ENCODE measurements at regions not wholly inside any gene's neighbourhood (a gene's known extent, or its start where the extent isn't known, plus 50 kb on each side); places are given as distances from the start of the nearest gene placed in this dataset.

DNA sequence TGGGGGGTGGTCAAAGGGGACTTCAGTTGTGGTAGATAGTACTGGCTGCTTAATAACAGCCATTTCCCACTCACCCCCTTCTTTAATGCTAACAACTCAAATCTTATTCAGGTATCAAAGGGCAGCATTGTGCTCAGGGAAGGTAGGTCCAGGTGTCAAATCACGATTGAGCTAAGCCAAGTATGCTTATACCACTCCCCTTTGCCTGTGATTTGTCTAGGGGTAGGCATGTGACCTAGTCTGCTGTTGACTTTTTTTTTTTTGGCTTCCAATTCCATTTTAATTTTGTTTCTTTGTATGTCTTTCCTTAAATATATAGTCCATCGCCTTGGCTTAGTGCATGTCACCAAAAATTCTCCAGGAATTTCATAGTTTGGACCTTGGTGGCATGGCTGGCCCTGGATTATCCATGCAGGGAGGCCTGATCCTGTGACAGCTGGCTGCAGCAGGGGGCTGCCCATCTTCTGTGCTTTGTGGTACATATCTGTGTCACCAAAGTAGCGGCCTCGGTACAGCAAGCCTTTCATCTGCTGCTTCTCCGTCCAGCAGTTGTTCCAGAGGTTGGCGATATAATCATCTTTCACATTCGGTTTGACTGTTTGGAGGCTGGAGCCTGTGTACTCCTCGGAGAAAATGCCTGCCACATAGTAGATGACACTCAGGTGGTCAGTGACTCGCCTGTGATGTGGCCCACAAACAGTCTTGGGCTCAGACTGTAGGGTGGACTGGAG is 68.1 kb upstream of the SPRED2 start:
- CTCF ChIA-PET = no interaction called here
- Histone ChIP-seq H3K36me3 (ENCODE audit: insufficient read depth, low read length, poor library complexity, severe bottlenecking) (no peaks in the 10 kb centered on the region), H3K27ac (ENCODE audit: low read depth, low read length, poor library complexity, severe bottlenecking) (no peak overlapping the region), H3K9me3 (ENCODE audit: low read depth, low read length, poor library complexity, severe bottlenecking) (no peaks in the 10 kb centered on the region), H3K27me3 (replicated peaks; ENCODE audit: insufficient read depth, low read depth, low read length, poor library complexity) (no peaks in the 10 kb centered on the region), H3K4me3 (ENCODE audit: low read depth, low read length, poor library complexity, severe bottlenecking) (no peak overlapping the region), H3K4me1 (ENCODE audit: insufficient read depth, low read length, poor library complexity, severe bottlenecking) (no peaks in the 10 kb centered on the region)
- intact Hi-C loops (cut with micrococcal nuclease; ENCODE audit: unreplicated experiment) = no loop called here
- POLR2A ChIA-PET (ENCODE audit: low non-redundant PET) = no interaction called here
- no peak for DNase-seq (ENCODE audit: low spot score)
- TF ChIP-seq, protein P1, sequence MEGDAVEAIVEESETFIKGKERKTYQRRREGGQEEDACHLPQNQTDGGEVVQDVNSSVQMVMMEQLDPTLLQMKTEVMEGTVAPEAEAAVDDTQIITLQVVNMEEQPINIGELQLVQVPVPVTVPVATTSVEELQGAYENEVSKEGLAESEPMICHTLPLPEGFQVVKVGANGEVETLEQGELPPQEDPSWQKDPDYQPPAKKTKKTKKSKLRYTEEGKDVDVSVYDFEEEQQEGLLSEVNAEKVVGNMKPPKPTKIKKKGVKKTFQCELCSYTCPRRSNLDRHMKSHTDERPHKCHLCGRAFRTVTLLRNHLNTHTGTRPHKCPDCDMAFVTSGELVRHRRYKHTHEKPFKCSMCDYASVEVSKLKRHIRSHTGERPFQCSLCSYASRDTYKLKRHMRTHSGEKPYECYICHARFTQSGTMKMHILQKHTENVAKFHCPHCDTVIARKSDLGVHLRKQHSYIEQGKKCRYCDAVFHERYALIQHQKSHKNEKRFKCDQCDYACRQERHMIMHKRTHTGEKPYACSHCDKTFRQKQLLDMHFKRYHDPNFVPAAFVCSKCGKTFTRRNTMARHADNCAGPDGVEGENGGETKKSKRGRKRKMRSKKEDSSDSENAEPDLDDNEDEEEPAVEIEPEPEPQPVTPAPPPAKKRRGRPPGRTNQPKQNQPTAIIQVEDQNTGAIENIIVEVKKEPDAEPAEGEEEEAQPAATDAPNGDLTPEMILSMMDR (conservative IDR thresholded peaks at IDR 0.05; ENCODE audit: low read depth, low read length) = no peak
- no peak for TF ChIP-seq EZH2 (IDR thresholded peaks at IDR 0.05; ENCODE audit: borderline replicate concordance, low read depth, low read length, poor library complexity, severe bottlenecking)
- BruUV-seq (replicated peaks) = no TSS peak

DNA sequence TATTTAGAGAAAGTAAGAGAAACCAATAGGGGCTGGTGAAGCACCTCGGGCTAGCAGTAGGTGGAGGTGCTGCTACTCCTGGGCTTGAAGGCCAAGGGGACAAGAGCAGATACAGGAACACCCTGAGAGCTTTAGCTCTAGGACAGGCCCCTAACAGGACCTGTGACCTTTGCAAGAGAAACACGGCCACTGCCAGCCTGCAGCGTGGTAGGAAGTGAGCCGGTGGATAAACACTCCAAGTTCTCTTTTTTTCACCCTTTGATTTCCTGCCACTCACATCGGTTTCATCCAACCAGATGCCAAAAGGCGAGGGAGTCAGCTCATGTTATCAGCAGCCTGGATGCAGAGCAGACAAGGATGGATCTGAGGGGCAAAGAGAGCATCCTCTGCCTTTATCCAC is 66.8 kb upstream of the SPRED2 start:
- H3K36me3 ChIP-seq (ENCODE audit: insufficient read depth, low read length, poor library complexity, severe bottlenecking) = no peaks in the 10 kb centered on the region
- H3K27ac ChIP-seq (ENCODE audit: low read depth, low read length, poor library complexity, severe bottlenecking) = no peak overlapping the region
- ChIA-PET POLR2A (ENCODE audit: low non-redundant PET) (no interaction called here), CTCF (no interaction called here)
- H3K27me3 ChIP-seq (replicated peaks; ENCODE audit: insufficient read depth, low read depth, low read length, poor library complexity) = no peaks in the 10 kb centered on the region
- H3K9me3 ChIP-seq (ENCODE audit: low read depth, low read length, poor library complexity, severe bottlenecking) = no peaks in the 10 kb centered on the region
- DNase-seq (ENCODE audit: low spot score) = no peak
- no peaks in the 10 kb centered on the region for H3K4me1 ChIP-seq (ENCODE audit: insufficient read depth, low read length, poor library complexity, severe bottlenecking)
- BruUV-seq (replicated peaks) = no TSS peak
- TF ChIP-seq, protein P1 (conservative IDR thresholded peaks at IDR 0.05; ENCODE audit: low read depth, low read length) = no peak
- no peak for TF ChIP-seq EZH2 (IDR thresholded peaks at IDR 0.05; ENCODE audit: borderline replicate concordance, low read depth, low read length, poor library complexity, severe bottlenecking)
- intact Hi-C loops (cut with micrococcal nuclease; ENCODE audit: unreplicated experiment) = no loop called here
- H3K4me3 ChIP-seq (ENCODE audit: low read depth, low read length, poor library complexity, severe bottlenecking) = no peak overlapping the region

DNA sequence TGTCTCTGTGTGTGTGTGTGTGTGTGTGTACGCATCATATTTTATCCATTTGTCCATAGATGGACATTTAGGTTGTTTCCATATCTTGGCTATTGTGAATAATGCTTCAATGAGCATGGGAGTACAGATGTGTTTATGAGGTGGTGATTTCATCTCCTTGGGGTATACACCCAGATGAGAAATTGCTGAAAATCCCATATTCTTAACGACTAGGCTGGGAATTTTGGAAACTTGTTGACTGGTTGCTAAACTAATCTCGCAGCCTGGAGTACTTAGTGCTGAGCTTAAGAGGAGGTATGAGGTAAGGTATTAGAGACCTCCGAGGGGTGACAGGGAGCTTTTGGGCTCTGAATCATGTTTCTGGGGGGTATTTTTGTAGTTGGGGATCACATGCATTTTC is 66.0 kb upstream of the SPRED2 start:
- no TSS peak for BruUV-seq (replicated peaks)
- H3K4me1 ChIP-seq (ENCODE audit: insufficient read depth, low read length, poor library complexity, severe bottlenecking) = no peaks in the 10 kb centered on the region
- H3K27me3 ChIP-seq (replicated peaks; ENCODE audit: insufficient read depth, low read depth, low read length, poor library complexity) = no peaks in the 10 kb centered on the region
- CTCF ChIA-PET = no interaction called here
- no peaks in the 10 kb centered on the region for H3K9me3 ChIP-seq (ENCODE audit: low read depth, low read length, poor library complexity, severe bottlenecking)
- TF ChIP-seq, protein P1 (conservative IDR thresholded peaks at IDR 0.05; ENCODE audit: low read depth, low read length) = no peak
- TF ChIP-seq EZH2 (IDR thresholded peaks at IDR 0.05; ENCODE audit: borderline replicate concordance, low read depth, low read length, poor library complexity, severe bottlenecking) = no peak
- no peak overlapping the region for H3K27ac ChIP-seq (ENCODE audit: low read depth, low read length, poor library complexity, severe bottlenecking)
- H3K36me3 ChIP-seq (ENCODE audit: insufficient read depth, low read length, poor library complexity, severe bottlenecking) = no peaks in the 10 kb centered on the region
- no peak overlapping the region for H3K4me3 ChIP-seq (ENCODE audit: low read depth, low read length, poor library complexity, severe bottlenecking)
- DNase-seq (ENCODE audit: low spot score) = no peak
- POLR2A ChIA-PET (ENCODE audit: low non-redundant PET) = interaction anchor here (0.6 kb wide), 1 partner anchor 271 kb away, joined by 20 read pairs; the partner anchor contains the start of gene ACTR2
- intact Hi-C loops (cut with micrococcal nuclease; ENCODE audit: unreplicated experiment) = no loop called here
